Osteoblast (primary cell): ENCODE measurements at regions not wholly inside any gene's neighbourhood (a gene's known extent, or its start where the extent isn't known, plus 50 kb on each side); places are given as distances from the start of the nearest gene placed in this dataset.

Source experiments
- DNase-seq: peaks from one replicate; pipeline ENCODE4 v3.0.0; 2011; ENCODE audit warnings: low spot score, mixed read lengths; ENCODE audit not compliant: insufficient read length; ENCODE audit errors: missing footprints
- H2AFZ ChIP-seq: 2 replicates; pipeline ENCODE4 v1.6.0; 2011; ENCODE audit warnings: mild to moderate bottlenecking, low read length
- H3K27ac ChIP-seq: 2 replicates; pipeline ENCODE4 v1.5.1; 2011; ENCODE audit warnings: mild to moderate bottlenecking, low read depth, low read length, moderate library complexity
- H3K27me3 ChIP-seq: 2 replicates; pipeline ENCODE4 v1.6.0; 2012; ENCODE audit warnings: mild to moderate bottlenecking, control low read depth, inconsistent platforms, low read length, moderate library complexity; ENCODE audit not compliant: insufficient read depth
- H3K36me3 ChIP-seq: 2 replicates; pipeline ENCODE4 v1.5.1; 2011; ENCODE audit warnings: mild to moderate bottlenecking, low read length, control low read depth, moderate library complexity; ENCODE audit not compliant: insufficient read depth
- H3K4me1 ChIP-seq: 2 replicates; pipeline ENCODE4 v1.5.1; 2011; ENCODE audit warnings: mild to moderate bottlenecking, low read length, control low read depth, moderate library complexity; ENCODE audit not compliant: insufficient read depth
- H3K4me2 ChIP-seq: 2 replicates; pipeline ENCODE4 v1.6.0; 2011; ENCODE audit warnings: mild to moderate bottlenecking, low read length; ENCODE audit not compliant: insufficient read depth
- H3K4me3 ChIP-seq: fragments of 200-600 bp; sonication (generic); 3 replicates; pipeline ENCODE4 v1.5.1; 2012; ENCODE audit warnings: mild to moderate bottlenecking, low read length, inconsistent platforms; ENCODE audit not compliant: insufficient read depth
- H3K79me2 ChIP-seq: 2 replicates; pipeline ENCODE4 v1.6.0; 2012; ENCODE audit warnings: mild to moderate bottlenecking, low read length, control low read depth, inconsistent platforms; ENCODE audit not compliant: insufficient read depth
- H3K9me3 ChIP-seq: 2 replicates; pipeline ENCODE4 v1.5.1; 2011; ENCODE audit warnings: low read depth, low read length, control low read depth
- H4K20me1 ChIP-seq: 2 replicates; pipeline ENCODE4 v1.6.0; 2012; ENCODE audit warnings: mild to moderate bottlenecking, low read length, control low read depth; ENCODE audit not compliant: insufficient read depth
- CTCF ChIP-seq: IDR thresholded peaks from 2 replicates; pipeline ENCODE4 v1.5.1; 2011; ENCODE audit warnings: mild to moderate bottlenecking, low read depth, low read length, moderate library complexity; ENCODE audit errors: extremely low read depth

- no peaks in the 10 kb centered on the region for H3K27me3 ChIP-seq
- H3K27ac ChIP-seq, result no peak overlapping the region
Measured at GRCh38 chr17:74001145-74001544, 202.3 kb upstream of the RPL38 start.

GRCh38 chr17:74002241-74002640, 201.2 kb upstream of the RPL38 start:
- Histone ChIP-seq H4K20me1 (no peaks in the 10 kb centered on the region), H3K4me3 (no peak overlapping the region), H3K4me2 (no peak overlapping the region), H3K36me3 (no peaks in the 10 kb centered on the region), H3K4me1 (no peaks in the 10 kb centered on the region), H2AFZ (no peak overlapping the region), H3K79me2 (no peaks in the 10 kb centered on the region), H3K27me3 (no peaks in the 10 kb centered on the region), H3K27ac (no peak overlapping the region), H3K9me3 (no peaks in the 10 kb centered on the region)
- DNase-seq, result no peak
- no peak for TF ChIP-seq CTCF

More at GRCh38 chr17:74001145-74001544, 202.3 kb upstream of the RPL38 start:
- Histone ChIP-seq H3K36me3 (no peaks in the 10 kb centered on the region), H3K4me3 (no peak overlapping the region), H2AFZ (no peak overlapping the region), H3K79me2 (no peaks in the 10 kb centered on the region), H3K4me2 (no peak overlapping the region), H3K9me3 (no peaks in the 10 kb centered on the region), H4K20me1 (no peaks in the 10 kb centered on the region), H3K4me1 (no peaks in the 10 kb centered on the region)
- DNase-seq, result no peak
- TF ChIP-seq CTCF, result no peak

GRCh38 chr17:74004056-74004455, 199.4 kb upstream of the RPL38 start:
- TF ChIP-seq CTCF, result no peak
- H3K36me3 ChIP-seq, result no peaks in the 10 kb centered on the region
- no peaks in the 10 kb centered on the region for H3K9me3 ChIP-seq
- H3K27me3 ChIP-seq, result no peaks in the 10 kb centered on the region
- no peaks in the 10 kb centered on the region for H4K20me1 ChIP-seq
- no peak overlapping the region for H3K4me3 ChIP-seq
- H3K27ac ChIP-seq, result no peak overlapping the region
- H3K79me2 ChIP-seq, result no peaks in the 10 kb centered on the region
- H2AFZ ChIP-seq, result no peak overlapping the region
- no peaks in the 10 kb centered on the region for H3K4me1 ChIP-seq
- no peak overlapping the region for H3K4me2 ChIP-seq
- DNase-seq, result no peak

GRCh38 chr17:74005790-74006189, 197.7 kb upstream of the RPL38 start:
- no peak for TF ChIP-seq CTCF
- no peaks in the 10 kb centered on the region for H3K27me3 ChIP-seq
- no peaks in the 10 kb centered on the region for H3K4me1 ChIP-seq

More at GRCh38 chr17:74005790-74006189, 197.7 kb upstream of the RPL38 start:
- H4K20me1 ChIP-seq, result no peaks in the 10 kb centered on the region
- no peak overlapping the region for H3K4me3 ChIP-seq
- no peaks in the 10 kb centered on the region for H3K9me3 ChIP-seq
- no peaks in the 10 kb centered on the region for H3K36me3 ChIP-seq
- H3K27ac ChIP-seq, result no peak overlapping the region
- no peak for DNase-seq
- no peak overlapping the region for H2AFZ ChIP-seq
- no peak overlapping the region for H3K4me2 ChIP-seq
- H3K79me2 ChIP-seq, result no peaks in the 10 kb centered on the region
